A673 (cell line): ENCODE measurements at regions not wholly inside any gene's neighbourhood (a gene's known extent, or its start where the extent isn't known, plus 50 kb on each side); places are given as distances from the start of the nearest gene placed in this dataset.

Experiments
- BruUV-seq: library from RNA; stranded (reverse); fragments of 400-500 nt; replicated peaks from 2 replicates; lab custom pipeline; 2021; lab: Mats Ljungman, UMichigan
- CTCF ChIA-PET: fragments of 300-600 bp; sonication (Branson Sonifier 250); formaldehyde crosslinking; loops from one replicate; lab custom pipeline; 2022; ENCODE audit warnings: antibody characterized with exemption; lab: Charles Lee
- POLR2A ChIA-PET: fragments of 300-600 bp; sonication (Branson Sonifier 250); formaldehyde crosslinking; loops from one replicate; lab custom pipeline; 2022; ENCODE audit warnings: antibody characterized with exemption; ENCODE audit not compliant: low non-redundant PET; lab: Charles Lee
- DNase-seq: peaks from one replicate; pipeline ENCODE4 v3.0.0-alpha.2; 2015; ENCODE audit warnings: low spot score
- H3K27ac ChIP-seq: fragments of 200-600 bp; sonication (generic); 2 replicates; pipeline ENCODE4 v1.5.1; 2016; ENCODE audit warnings: mixed run types, low read depth, mild to moderate bottlenecking, mixed read lengths, antibody characterized with exemption, low read length; ENCODE audit not compliant: poor library complexity, severe bottlenecking
- H3K27me3 ChIP-seq: fragments of 200-600 bp; sonication (generic); replicated peaks from 2 replicates; pipeline ENCODE4 v1.6.1; 2017; ENCODE audit warnings: mixed run types, low read depth, mild to moderate bottlenecking, mixed read lengths, antibody characterized with exemption, low read length; ENCODE audit not compliant: insufficient read depth, poor library complexity
- H3K36me3 ChIP-seq: fragments of 200-600 bp; sonication (generic); 2 replicates; pipeline ENCODE4 v1.6.1; 2016; ENCODE audit warnings: mixed run types, mild to moderate bottlenecking, mixed read lengths, antibody characterized with exemption, low read length; ENCODE audit not compliant: insufficient read depth, poor library complexity, severe bottlenecking
- H3K4me1 ChIP-seq: fragments of 200-600 bp; sonication (generic); 2 replicates; pipeline ENCODE4 v1.6.1; 2017; ENCODE audit warnings: mixed run types, mild to moderate bottlenecking, mixed read lengths, antibody characterized with exemption, low read length; ENCODE audit not compliant: insufficient read depth, poor library complexity, severe bottlenecking
- H3K4me3 ChIP-seq: fragments of 200-600 bp; sonication (generic); 2 replicates; pipeline ENCODE4 v1.5.1; 2016; ENCODE audit warnings: low read depth, mixed run types, mild to moderate bottlenecking, mixed read lengths, low read length; ENCODE audit not compliant: poor library complexity, severe bottlenecking
- H3K9me3 ChIP-seq: fragments of 200-600 bp; sonication (generic); 2 replicates; pipeline ENCODE4 v1.6.1; 2016; ENCODE audit warnings: mixed run types, low read depth, mild to moderate bottlenecking, mixed read lengths, antibody characterized with exemption, low read length; ENCODE audit not compliant: poor library complexity, severe bottlenecking
- CTCF ChIP-seq: fragments of 300-800, 200-600 bp; sonication (generic); conservative IDR thresholded peaks from 2 replicates; pipeline ENCODE4 v1.5.1; 2017; ENCODE audit warnings: low read depth, mild to moderate bottlenecking, antibody characterized with exemption, low read length, moderate library complexity, mixed read lengths
- EZH2 ChIP-seq: fragments of 200-600 bp; sonication (generic); IDR thresholded peaks from 2 replicates; pipeline ENCODE4 v1.6.1; 2017; ENCODE audit warnings: borderline replicate concordance, low read depth, mild to moderate bottlenecking, mixed read lengths, antibody characterized with exemption, low read length; ENCODE audit not compliant: poor library complexity, severe bottlenecking
- intact Hi-C: fragments of 100-400 bp; cut with micrococcal nuclease; formaldehyde crosslinking; loops from one replicate; pipeline ENCODE4 v1.10.0; 2022; ENCODE audit not compliant: unreplicated experiment

DNA sequence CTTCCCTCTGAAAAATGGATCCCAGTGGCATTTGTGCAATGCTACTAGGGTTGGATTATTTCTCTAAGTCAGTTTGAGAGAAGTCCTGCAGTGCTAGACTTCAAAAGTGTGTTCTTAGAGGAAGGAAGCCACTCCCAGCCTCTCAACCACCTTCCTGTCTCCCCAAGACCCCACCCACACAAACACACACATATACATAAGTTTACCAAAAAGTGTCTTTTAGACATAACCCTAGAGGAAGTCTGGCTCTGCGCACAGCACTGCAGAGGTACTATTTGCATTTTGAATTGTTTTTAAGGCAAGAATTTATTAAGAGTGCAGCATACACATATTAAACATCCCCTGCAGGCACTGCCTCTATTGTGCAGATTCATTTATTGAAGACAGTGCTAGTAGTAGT lies 127.3 kb downstream of the HHIPL2 start:
- Histone ChIP-seq H3K27ac (no peak overlapping the region), H3K27me3 (peaks cover 8% of the 10 kb centered on the region), H3K9me3 (no peaks in the 10 kb centered on the region), H3K36me3 (no peaks in the 10 kb centered on the region), H3K4me1 (no peaks in the 10 kb centered on the region), H3K4me3 (no peak overlapping the region)
- ChIA-PET CTCF (no interaction called here), POLR2A (no interaction called here)
- intact Hi-C loops = no loop called here
- DNase-seq = no peak
- TF ChIP-seq EZH2 (no peak), CTCF (no peak)
- BruUV-seq = no TSS peak

DNA sequence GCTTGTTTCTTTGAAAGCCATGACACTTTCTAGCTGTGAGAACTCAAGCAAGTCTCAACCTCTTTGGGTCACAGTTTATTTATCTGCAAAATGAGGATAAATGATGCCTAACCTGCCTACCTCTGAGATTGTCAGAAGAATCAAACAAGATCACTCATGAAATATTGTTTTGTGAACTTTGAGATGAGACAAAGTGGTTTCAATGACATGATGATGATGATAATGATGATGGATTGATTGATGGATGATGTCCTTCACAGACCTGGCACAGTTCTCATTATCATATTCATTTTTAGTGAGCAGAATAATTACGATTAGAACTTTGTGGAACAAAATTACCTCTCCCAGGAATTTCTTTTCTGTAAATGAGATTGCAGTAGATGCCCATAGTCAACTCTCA lies 129.2 kb downstream of the HHIPL2 start:
- BruUV-seq = no TSS peak
- intact Hi-C loops = no loop called here

GRCh38 chr1:222417264-222417663 lies 130.6 kb downstream of the HHIPL2 start:
- CTCF ChIA-PET = no interaction called here
- BruUV-seq = no TSS peak
- POLR2A ChIA-PET = no interaction called here
- DNase-seq = no peak
- intact Hi-C loops = no loop called here
- Histone ChIP-seq H3K27me3 (peaks cover 21% of the 10 kb centered on the region), H3K4me1 (no peaks in the 10 kb centered on the region), H3K4me3 (no peak overlapping the region), H3K36me3 (no peaks in the 10 kb centered on the region), H3K27ac (no peak overlapping the region), H3K9me3 (no peaks in the 10 kb centered on the region)
- no peak for TF ChIP-seq EZH2
- TF ChIP-seq CTCF = no peak

More for the DNA sequence above, 129.2 kb downstream of the HHIPL2 start:
- Histone ChIP-seq H3K4me1 (no peaks in the 10 kb centered on the region), H3K9me3 (no peaks in the 10 kb centered on the region), H3K27me3 (peaks cover 21% of the 10 kb centered on the region), H3K4me3 (no peak overlapping the region), H3K36me3 (no peaks in the 10 kb centered on the region), H3K27ac (no peak overlapping the region)
- TF ChIP-seq CTCF = no peak
- no peak for TF ChIP-seq EZH2
- DNase-seq = no peak
- CTCF ChIA-PET = no interaction called here
- POLR2A ChIA-PET = no interaction called here
